ENCODE measurements at regions not wholly inside any gene's neighbourhood (a gene's known extent, or its start where the extent isn't known, plus 50 kb on each side); places are given as distances from the start of the nearest gene placed in this dataset.

- intact Hi-C loops (cut with DNase I; ENCODE audit: low total_unique reads), result no loop called here
- 61% methylated on average over 3 of the region's 3 CpGs for WGBS, 2 donors
Observed at GRCh38 chr4:177116161-177116560, 193.5 kb upstream of the NEIL3 start.

GRCh38 chr4:177117256-177117655, 192.4 kb upstream of the NEIL3 start:
- no peak for DNase-seq (ENCODE audit: low spot score in 2 of 2)
- intact Hi-C loops (cut with DNase I; ENCODE audit: low total_unique reads), result no loop called here
- no peak for TF ChIP-seq POLR2A (IDR thresholded peaks at IDR 0.05)
- TF ChIP-seq CTCF (IDR thresholded peaks at IDR 0.05), result no peak
- 62 to 73% methylated on average over 8 of the region's 8 CpGs for WGBS, 2 donors
- H3K4me3 ChIP-seq (ENCODE audit: low read depth, poor library complexity, severe bottlenecking), result no peak overlapping the region

More at GRCh38 chr4:177116161-177116560, 193.5 kb upstream of the NEIL3 start:
- no peak for DNase-seq (ENCODE audit: low spot score in 2 of 2)
- TF ChIP-seq CTCF (IDR thresholded peaks at IDR 0.05), result no peak
- TF ChIP-seq POLR2A (IDR thresholded peaks at IDR 0.05), result no peak
- no peak overlapping the region for H3K4me3 ChIP-seq (ENCODE audit: low read depth, poor library complexity, severe bottlenecking)

- peak in 1 of 2 donors; percentile 45 for DNase-seq (ENCODE audit: low spot score in 2 of 2)
- intact Hi-C loops (cut with DNase I; ENCODE audit: low total_unique reads), result no loop called here
- TF ChIP-seq CTCF (IDR thresholded peaks at IDR 0.05) (no peak), POLR2A (IDR thresholded peaks at IDR 0.05) (no peak)
- no peak overlapping the region for H3K4me3 ChIP-seq (ENCODE audit: low read depth, poor library complexity, severe bottlenecking)
Observed at GRCh38 chr4:177118596-177118995, 191.1 kb upstream of the NEIL3 start.

GRCh38 chr4:177119021-177119471, 190.6 kb upstream of the NEIL3 start:
- TF ChIP-seq POLR2A (IDR thresholded peaks at IDR 0.05), result no peak
- no peak for TF ChIP-seq CTCF (IDR thresholded peaks at IDR 0.05)
- 11 to 15% methylated on average over 1 of the region's 1 CpG for whole genome bisulfite sequencing, 2 donors
- DNase-seq (ENCODE audit: low spot score in 2 of 2), result no peak
- no peak overlapping the region for H3K4me3 ChIP-seq (ENCODE audit: low read depth, poor library complexity, severe bottlenecking)
- intact Hi-C loops (cut with DNase I; ENCODE audit: low total_unique reads), result no loop called here

GRCh38 chr4:177119691-177120090, 190.0 kb upstream of the NEIL3 start:
- no peak overlapping the region for H3K4me3 ChIP-seq (ENCODE audit: low read depth, poor library complexity, severe bottlenecking)
- intact Hi-C loops (cut with DNase I; ENCODE audit: low total_unique reads), result no loop called here
- no peak for DNase-seq (ENCODE audit: low spot score in 2 of 2)
- no peak for TF ChIP-seq CTCF (IDR thresholded peaks at IDR 0.05)
- TF ChIP-seq POLR2A (IDR thresholded peaks at IDR 0.05), result no peak
- WGBS, 2 donors, result 50 to 51% methylated on average over 3 of the region's 3 CpGs

GRCh38 chr4:177123811-177124210, 185.9 kb upstream of the NEIL3 start:
- TF ChIP-seq CTCF (IDR thresholded peaks at IDR 0.05) (no peak), POLR2A (IDR thresholded peaks at IDR 0.05) (no peak)
- intact Hi-C loops (cut with DNase I; ENCODE audit: low total_unique reads), result no loop called here
- H3K4me3 ChIP-seq (ENCODE audit: low read depth, poor library complexity, severe bottlenecking), result no peak overlapping the region
- no peak for DNase-seq (ENCODE audit: low spot score in 2 of 2)
- WGBS, 2 donors, result 44 to 53% methylated on average over 2 of the region's 2 CpGs
